Psoas muscle (tissue), 7 donors: ENCODE measurements at regions not wholly inside any gene's neighbourhood (a gene's known extent, or its start where the extent isn't known, plus 50 kb on each side); places are given as distances from the start of the nearest gene placed in this dataset.

Source experiments
- ATAC-seq, 4 donors: fragments of 200-7000 bp; cut with Tn5 transposase; one replicate each; pipeline ENCODE4 v1.9.1; 2020; ENCODE audit warnings: moderate library complexity in 3 of 4, mild to moderate bottlenecking in 2 of 4
- DNase-seq, 2 donors: peaks; one replicate each; pipeline ENCODE4 v3.0.0-alpha.2; 2020
- H3K27ac ChIP-seq: fragments of 200-600 bp; one replicate; pipeline ENCODE4 v1.8.0; 2022
- H3K27me3 ChIP-seq, 3 donors: fragments of 200-600 bp in 1 of 3; one replicate each; pipeline versions ENCODE4 v1.6.1 to v1.8.0; 2013 to 2022; ENCODE audit warnings: low read length in 2 of 3, mild to moderate bottlenecking in 2 of 3, moderate library complexity in 1 of 3; ENCODE audit not compliant: insufficient read depth in 3 of 3
- H3K36me3 ChIP-seq, 2 donors: fragments of 200-600 bp in 1 of 2; one replicate each; pipeline versions ENCODE4 v1.6.1 to v1.8.0; 2013 to 2022; ENCODE audit warnings: low read depth in 1 of 2, mild to moderate bottlenecking in 1 of 2, moderate library complexity in 1 of 2; ENCODE audit not compliant: insufficient read depth in 1 of 2
- H3K4me1 ChIP-seq: fragments of 200-600 bp; one replicate; pipeline ENCODE4 v1.8.0; 2022
- H3K4me3 ChIP-seq: fragments of 200-600 bp; one replicate; pipeline ENCODE4 v1.8.0; 2022; ENCODE audit warnings: mild to moderate bottlenecking
- H3K9me3 ChIP-seq: fragments of 200-600 bp; one replicate; pipeline ENCODE4 v1.8.0; 2022
- WGBS, 3 donors: extraction: QIAGEN DNeasy Blood & Tissue Kit; methylation state at CpG; one replicate each; pipeline versions ENCODE4 v1.1.6 to v1.1.7; 2013; 5-methylcytosine and 5-hydroxymethylcytosine counted together
- intact Hi-C, 2 donors: fragments of 100-400 bp; cut with DNase I; formaldehyde crosslinking; loops; one replicate each; pipeline versions ENCODE4 v1.11.0 to v1.14.2; 2022
- TF ChIP-seq, protein P1 (sequence below): fragments of 200-600 bp; IDR thresholded peaks from one replicate; pipeline ENCODE4 v1.8.0; 2022; ENCODE audit warnings: antibody characterized with exemption
- donor health status: healthy with polysubstance abuse.
- donor health status: DM: no; HTN: no; CAD: no; lungs with moderate emphysema.
- donor health status: Bipolar disorder and iron deficiency.
- donor health status: healthy.
- donor health status: DM: yes; HTN: yes; CAD: no.
- donor health status: DM: no; HTN: no; CAD: no.
- donor health status: DM: yes; HTN: yes; CAD: no.

DNA sequence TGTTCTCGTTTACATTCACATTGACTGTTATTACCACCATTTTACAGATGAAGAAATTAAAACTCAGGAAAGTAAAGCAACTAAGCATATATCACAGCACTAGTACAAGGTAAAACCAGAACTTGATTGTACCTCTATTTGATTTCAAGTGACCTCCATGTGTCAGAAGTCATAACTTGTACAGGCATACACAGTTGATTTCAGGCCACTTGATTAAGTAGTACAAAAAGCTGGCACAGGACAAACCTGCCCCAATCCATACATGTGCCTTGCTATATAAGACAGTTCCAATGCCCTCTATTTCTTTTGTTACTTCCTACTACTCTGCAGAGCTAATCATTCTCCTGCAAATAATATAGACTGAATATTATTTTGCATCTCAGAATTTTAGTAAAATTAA lies 58.8 kb upstream of the VGLL2 start:
- Histone ChIP-seq H3K4me3 (no peak overlapping the region), H3K9me3 (no peaks in the 10 kb centered on the region), H3K4me1 (no peaks in the 10 kb centered on the region), H3K27me3 (no peaks in the 10 kb centered on the region), H3K36me3 (no peaks in the 10 kb centered on the region), H3K27ac (no peak overlapping the region)
- intact Hi-C loops, result no loop called here
- DNase-seq (no peak), ATAC-seq (no peak)
- TF ChIP-seq, protein P1, sequence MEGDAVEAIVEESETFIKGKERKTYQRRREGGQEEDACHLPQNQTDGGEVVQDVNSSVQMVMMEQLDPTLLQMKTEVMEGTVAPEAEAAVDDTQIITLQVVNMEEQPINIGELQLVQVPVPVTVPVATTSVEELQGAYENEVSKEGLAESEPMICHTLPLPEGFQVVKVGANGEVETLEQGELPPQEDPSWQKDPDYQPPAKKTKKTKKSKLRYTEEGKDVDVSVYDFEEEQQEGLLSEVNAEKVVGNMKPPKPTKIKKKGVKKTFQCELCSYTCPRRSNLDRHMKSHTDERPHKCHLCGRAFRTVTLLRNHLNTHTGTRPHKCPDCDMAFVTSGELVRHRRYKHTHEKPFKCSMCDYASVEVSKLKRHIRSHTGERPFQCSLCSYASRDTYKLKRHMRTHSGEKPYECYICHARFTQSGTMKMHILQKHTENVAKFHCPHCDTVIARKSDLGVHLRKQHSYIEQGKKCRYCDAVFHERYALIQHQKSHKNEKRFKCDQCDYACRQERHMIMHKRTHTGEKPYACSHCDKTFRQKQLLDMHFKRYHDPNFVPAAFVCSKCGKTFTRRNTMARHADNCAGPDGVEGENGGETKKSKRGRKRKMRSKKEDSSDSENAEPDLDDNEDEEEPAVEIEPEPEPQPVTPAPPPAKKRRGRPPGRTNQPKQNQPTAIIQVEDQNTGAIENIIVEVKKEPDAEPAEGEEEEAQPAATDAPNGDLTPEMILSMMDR, result no peak
- WGBS, 3 donors, result 82 to 94% (median 89%) methylated on average over 1 of the region's 1 CpG

DNA sequence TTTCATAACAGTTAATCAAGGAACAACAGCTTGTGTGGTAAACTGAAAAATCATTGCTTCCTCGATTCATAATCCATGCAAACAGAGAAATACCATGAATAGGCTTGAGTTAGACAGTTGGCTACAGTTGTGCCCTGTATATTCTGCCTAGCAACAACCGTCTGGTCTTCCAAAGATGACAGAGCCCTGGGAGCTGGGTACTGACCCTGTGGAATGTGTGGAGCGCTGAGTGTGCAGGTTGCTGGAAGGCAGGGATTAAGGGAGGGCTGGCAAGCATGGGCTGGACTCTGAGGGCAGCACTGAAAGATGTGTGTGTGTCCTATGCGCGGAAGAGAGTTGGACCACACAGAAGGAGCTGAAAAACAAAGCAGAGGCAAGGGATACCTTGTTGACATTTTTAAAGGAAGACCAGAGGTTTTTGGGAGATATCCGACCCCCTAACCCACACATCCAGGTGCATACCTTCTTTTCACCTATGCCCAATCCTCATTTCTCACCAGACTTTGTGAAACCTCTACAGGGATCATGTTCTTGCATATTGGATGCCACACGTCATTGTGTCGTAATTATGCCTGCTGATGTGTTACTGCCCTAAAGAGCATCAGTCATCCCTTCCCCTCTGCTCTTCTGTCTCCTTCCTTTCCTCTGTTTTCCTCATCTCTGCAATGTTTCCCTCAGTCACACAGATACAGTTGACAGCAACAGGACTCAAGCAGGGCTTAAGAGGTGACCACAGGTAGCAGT lies 58.2 kb upstream of the VGLL2 start:
- Histone ChIP-seq H3K9me3 (no peaks in the 10 kb centered on the region), H3K4me3 (no peak overlapping the region), H3K27ac (no peak overlapping the region), H3K27me3 (no peaks in the 10 kb centered on the region), H3K36me3 (no peaks in the 10 kb centered on the region), H3K4me1 (no peaks in the 10 kb centered on the region)
- TF ChIP-seq, protein P1, result no peak
- intact Hi-C loops, result no loop called here
- no peak for DNase-seq
- WGBS, 3 donors, result 24 to 28% (median 28%) methylated on average over 8 of the region's 8 CpGs
- peak; percentile 42 to 89 (median 66) for ATAC-seq

DNA sequence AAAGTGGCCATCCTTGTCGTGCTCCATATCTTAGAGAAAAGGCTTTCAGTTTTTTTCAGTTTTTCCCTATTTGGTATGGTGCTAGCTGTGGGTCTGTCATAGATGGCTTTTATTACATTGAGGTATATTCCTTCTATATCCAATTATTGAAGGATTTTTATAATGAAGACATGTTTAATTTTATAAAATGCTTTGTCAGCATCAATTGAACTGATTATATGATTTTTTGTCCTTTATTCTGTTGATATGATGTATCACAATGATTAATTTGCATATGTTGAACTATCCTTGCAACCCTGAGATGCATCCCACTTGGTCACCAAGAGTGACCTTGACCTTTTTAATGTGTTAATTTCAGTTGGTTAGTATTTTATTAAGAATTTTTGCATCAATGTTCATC lies 55.1 kb upstream of the VGLL2 start:
- intact Hi-C loops, result no loop called here
- ATAC-seq (no peak), DNase-seq (no peak)
- 75 to 88% (median 76%) methylated on average over 1 of the region's 1 CpG for WGBS, 3 donors
- H3K4me3 ChIP-seq, result no peak overlapping the region
- no peaks in the 10 kb centered on the region for H3K4me1 ChIP-seq
- TF ChIP-seq, protein P1, result no peak
- no peaks in the 10 kb centered on the region for H3K9me3 ChIP-seq
- H3K27ac ChIP-seq, result no peak overlapping the region
- H3K27me3 ChIP-seq, result no peaks in the 10 kb centered on the region
- H3K36me3 ChIP-seq, result no peaks in the 10 kb centered on the region

DNA sequence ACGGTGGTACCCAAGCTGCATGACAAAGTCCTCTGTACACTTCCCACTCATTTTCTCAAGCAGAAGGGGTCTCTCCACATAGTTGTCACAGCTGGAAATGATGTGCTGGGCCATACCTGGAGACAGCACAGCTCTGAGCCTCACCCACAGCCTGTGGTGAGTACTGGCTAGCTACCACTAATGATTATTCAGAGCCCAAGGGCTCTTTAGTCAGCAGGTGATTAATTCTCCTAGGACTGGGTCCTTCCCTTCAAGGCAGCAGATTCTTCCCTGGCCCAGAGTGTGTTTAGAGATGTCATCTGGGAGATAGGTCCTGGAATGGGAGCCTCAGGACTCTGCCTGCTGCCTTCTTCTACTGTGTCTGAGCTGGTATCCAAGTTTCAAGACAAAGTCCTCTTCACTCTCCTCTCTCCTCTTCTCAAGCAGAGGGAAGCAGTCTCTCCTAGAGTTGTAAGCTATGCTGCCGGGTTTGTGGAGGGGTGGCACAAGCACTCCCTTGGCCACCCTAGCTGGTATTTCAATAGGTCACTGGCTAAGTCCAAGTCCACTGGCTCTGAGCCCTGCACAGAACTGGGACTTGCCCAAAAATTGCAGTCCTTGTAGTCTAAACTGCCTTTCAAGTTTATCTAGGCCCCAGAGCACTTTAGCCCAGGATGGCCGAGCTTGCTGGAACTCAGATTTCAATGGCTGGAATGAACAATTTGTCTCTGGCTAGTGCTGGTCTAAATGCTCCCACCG lies 49.8 kb upstream of the VGLL2 start:
- H3K27me3 ChIP-seq, result no peaks in the 10 kb centered on the region
- no peaks in the 10 kb centered on the region for H3K9me3 ChIP-seq
- H3K27ac ChIP-seq, result no peak overlapping the region
- no peaks in the 10 kb centered on the region for H3K36me3 ChIP-seq
- 39 to 57% (median 41%) methylated on average over 4 of the region's 4 CpGs for WGBS, 3 donors
- DNase-seq (no peak), ATAC-seq (peak in 2 of 4 donors; percentile 24)
- H3K4me1 ChIP-seq, result no peaks in the 10 kb centered on the region
- TF ChIP-seq, protein P1, result no peak
- no peak overlapping the region for H3K4me3 ChIP-seq
- intact Hi-C loops, result no loop called here
